Dendritic cell treated with granulocyte-macrophage colony-stimulating factor and Interleukin-4, amounts not matched to agents 40 ng/mL and 50 ng/mL, for 4 days (primary cell): ENCODE measurements at regions not wholly inside any gene's neighbourhood (a gene's known extent, or its start where the extent isn't known, plus 50 kb on each side); places are given as distances from the start of the nearest gene placed in this dataset.

Source experiments
- H3K27ac Mint-ChIP-seq: one replicate; pipeline ENCODE4 v1.8.0; 2022; ENCODE audit warnings: mild to moderate bottlenecking, mixed read lengths
- H3K27me3 Mint-ChIP-seq: one replicate; pipeline ENCODE4 v1.8.0; 2022; ENCODE audit warnings: mild to moderate bottlenecking, mixed read lengths
- H3K36me3 Mint-ChIP-seq: one replicate; pipeline ENCODE4 v1.8.0; 2022; ENCODE audit warnings: low read depth, mixed read lengths
- H3K4me1 Mint-ChIP-seq: one replicate; pipeline ENCODE4 v1.8.0; 2022; ENCODE audit warnings: low read depth, mixed read lengths
- H3K4me3 Mint-ChIP-seq: one replicate; pipeline ENCODE4 v1.8.0; 2022; ENCODE audit warnings: mild to moderate bottlenecking, moderate library complexity, mixed read lengths
- H3K9me3 Mint-ChIP-seq: one replicate; pipeline ENCODE4 v1.8.0; 2022; ENCODE audit warnings: mixed read lengths
- intact Hi-C: fragments of 100-400 bp; cut with micrococcal nuclease; formaldehyde crosslinking; loops from one replicate; pipeline ENCODE4 v1.15.0; 2022

- Mint-ChIP-seq H3K27me3 (peaks cover 83% of the 10 kb centered on the region), H3K4me3 (peak overlapping the region; percentile 73), H3K27ac (no peak overlapping the region), H3K4me1 (peaks cover 22% of the 10 kb centered on the region), H3K36me3 (no peaks in the 10 kb centered on the region), H3K9me3 (no peaks in the 10 kb centered on the region)
- intact Hi-C loops = no loop called here
Observed at GRCh38 chr19:30227661-30228112, 144.5 kb upstream of the ZNF536 start.

- Mint-ChIP-seq H3K9me3 (no peaks in the 10 kb centered on the region), H3K4me1 (peaks cover 22% of the 10 kb centered on the region), H3K36me3 (no peaks in the 10 kb centered on the region), H3K4me3 (no peak overlapping the region), H3K27ac (no peak overlapping the region), H3K27me3 (peaks cover 82% of the 10 kb centered on the region)
- intact Hi-C loops = no loop called here
Observed at GRCh38 chr19:30228113-30228834, 143.9 kb upstream of the ZNF536 start.

- Mint-ChIP-seq H3K36me3 (no peaks in the 10 kb centered on the region), H3K27me3 (peaks cover 81% of the 10 kb centered on the region), H3K9me3 (no peaks in the 10 kb centered on the region), H3K27ac (no peak overlapping the region), H3K4me1 (peaks cover 22% of the 10 kb centered on the region), H3K4me3 (no peak overlapping the region)
- intact Hi-C loops = no loop called here
Observed at GRCh38 chr19:30228835-30229524, 143.2 kb upstream of the ZNF536 start.

- intact Hi-C loops = no loop called here
- no peaks in the 10 kb centered on the region for H3K36me3 Mint-ChIP-seq
- H3K27me3 Mint-ChIP-seq = peaks cover 78% of the 10 kb centered on the region
- no peak overlapping the region for H3K4me3 Mint-ChIP-seq
- peaks cover 22% of the 10 kb centered on the region for H3K4me1 Mint-ChIP-seq
- H3K9me3 Mint-ChIP-seq = no peaks in the 10 kb centered on the region
- no peak overlapping the region for H3K27ac Mint-ChIP-seq
Observed at GRCh38 chr19:30229525-30230174, 142.5 kb upstream of the ZNF536 start.

GRCh38 chr19:30231408-30232318 lies 140.5 kb upstream of the ZNF536 start:
- Mint-ChIP-seq H3K36me3 (no peaks in the 10 kb centered on the region), H3K27ac (no peak overlapping the region)

GRCh38 chr19:30233375-30233774 lies 138.8 kb upstream of the ZNF536 start:
- peaks cover 75% of the 10 kb centered on the region for H3K27me3 Mint-ChIP-seq

More at GRCh38 chr19:30231408-30232318, 140.5 kb upstream of the ZNF536 start:
- peaks cover 11% of the 10 kb centered on the region for H3K4me1 Mint-ChIP-seq
- peaks cover 79% of the 10 kb centered on the region for H3K27me3 Mint-ChIP-seq
- no peaks in the 10 kb centered on the region for H3K9me3 Mint-ChIP-seq
- intact Hi-C loops = no loop called here
- no peak overlapping the region for H3K4me3 Mint-ChIP-seq

GRCh38 chr19:30235946-30236345 lies 136.2 kb upstream of the ZNF536 start:
- no peak overlapping the region for H3K27ac Mint-ChIP-seq
- no peaks in the 10 kb centered on the region for H3K4me1 Mint-ChIP-seq
- no peak overlapping the region for H3K4me3 Mint-ChIP-seq
- peaks cover 56% of the 10 kb centered on the region for H3K27me3 Mint-ChIP-seq
- no peaks in the 10 kb centered on the region for H3K9me3 Mint-ChIP-seq
- H3K36me3 Mint-ChIP-seq = no peaks in the 10 kb centered on the region
- intact Hi-C loops = no loop called here

More at GRCh38 chr19:30233375-30233774, 138.8 kb upstream of the ZNF536 start:
- no peak overlapping the region for H3K4me3 Mint-ChIP-seq
- no peaks in the 10 kb centered on the region for H3K9me3 Mint-ChIP-seq
- no peaks in the 10 kb centered on the region for H3K36me3 Mint-ChIP-seq
- H3K27ac Mint-ChIP-seq = no peak overlapping the region
- intact Hi-C loops = no loop called here
- H3K4me1 Mint-ChIP-seq = peaks cover 1% of the 10 kb centered on the region

- Mint-ChIP-seq H3K27me3 (peaks cover 55% of the 10 kb centered on the region), H3K27ac (no peak overlapping the region), H3K4me1 (no peaks in the 10 kb centered on the region), H3K36me3 (no peaks in the 10 kb centered on the region), H3K4me3 (no peak overlapping the region), H3K9me3 (no peaks in the 10 kb centered on the region)
- intact Hi-C loops = no loop called here
Observed at GRCh38 chr19:30236587-30236986, 135.6 kb upstream of the ZNF536 start.

GRCh38 chr19:30237140-30237539 lies 135.0 kb upstream of the ZNF536 start:
- Mint-ChIP-seq H3K36me3 (no peaks in the 10 kb centered on the region), H3K4me3 (no peak overlapping the region), H3K27me3 (peaks cover 51% of the 10 kb centered on the region), H3K9me3 (no peaks in the 10 kb centered on the region), H3K4me1 (no peaks in the 10 kb centered on the region), H3K27ac (no peak overlapping the region)
- intact Hi-C loops = no loop called here

GRCh38 chr19:30240904-30241695 lies 131.1 kb upstream of the ZNF536 start:
- no peak overlapping the region for H3K4me3 Mint-ChIP-seq
- intact Hi-C loops = no loop called here
- no peaks in the 10 kb centered on the region for H3K9me3 Mint-ChIP-seq
- peaks cover 24% of the 10 kb centered on the region for H3K27me3 Mint-ChIP-seq
- H3K4me1 Mint-ChIP-seq = no peaks in the 10 kb centered on the region
- no peaks in the 10 kb centered on the region for H3K36me3 Mint-ChIP-seq
- H3K27ac Mint-ChIP-seq = no peak overlapping the region

- Mint-ChIP-seq H3K36me3 (no peaks in the 10 kb centered on the region), H3K9me3 (no peaks in the 10 kb centered on the region), H3K27me3 (peaks cover 9% of the 10 kb centered on the region), H3K27ac (no peak overlapping the region), H3K4me3 (no peak overlapping the region), H3K4me1 (no peaks in the 10 kb centered on the region)
- intact Hi-C loops = no loop called here
Observed at GRCh38 chr19:30244533-30244932, 127.7 kb upstream of the ZNF536 start.

- Mint-ChIP-seq H3K36me3 (no peaks in the 10 kb centered on the region), H3K27ac (no peak overlapping the region), H3K4me3 (no peak overlapping the region), H3K9me3 (no peaks in the 10 kb centered on the region), H3K4me1 (no peaks in the 10 kb centered on the region), H3K27me3 (peaks cover 9% of the 10 kb centered on the region)
- intact Hi-C loops = no loop called here
Observed at GRCh38 chr19:30245401-30246039, 126.7 kb upstream of the ZNF536 start.
